ENCODE measurements at regions not wholly inside any gene's neighbourhood (a gene's known extent, or its start where the extent isn't known, plus 50 kb on each side); places are given as distances from the start of the nearest gene placed in this dataset.

DNA sequence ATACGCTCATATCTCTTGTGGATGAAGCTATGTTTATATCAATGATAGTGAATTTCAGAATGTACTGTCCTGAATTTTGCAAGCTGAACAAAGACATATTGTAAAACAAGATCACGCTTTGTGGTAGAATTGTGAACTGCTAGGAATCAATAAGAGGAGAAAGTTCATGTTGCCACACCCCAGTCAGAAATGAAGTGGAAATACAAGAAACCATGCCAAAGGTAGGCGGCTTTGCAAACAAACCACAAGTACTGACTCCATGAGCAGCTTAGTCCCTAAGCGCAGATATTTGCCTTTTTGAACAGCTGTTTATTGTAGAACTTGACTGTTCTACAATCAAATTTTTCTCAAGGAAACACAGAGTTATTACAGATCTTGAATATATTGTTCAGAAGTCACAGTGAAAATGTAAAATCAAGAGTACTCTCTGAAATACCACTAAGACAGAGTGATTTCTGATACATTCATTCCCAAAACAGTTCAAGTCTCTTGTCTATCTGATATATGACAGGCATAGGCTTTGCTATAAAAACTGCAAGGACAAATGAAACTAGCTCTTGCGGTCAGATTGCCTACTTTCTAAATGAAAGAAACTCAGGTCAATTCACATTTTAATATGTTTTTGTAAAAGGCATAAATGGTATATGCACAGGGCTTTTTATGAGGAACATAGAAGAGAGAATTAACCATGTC, 120.9 kb upstream of the CDH19 start:
- DNase-seq: no peak

DNA sequence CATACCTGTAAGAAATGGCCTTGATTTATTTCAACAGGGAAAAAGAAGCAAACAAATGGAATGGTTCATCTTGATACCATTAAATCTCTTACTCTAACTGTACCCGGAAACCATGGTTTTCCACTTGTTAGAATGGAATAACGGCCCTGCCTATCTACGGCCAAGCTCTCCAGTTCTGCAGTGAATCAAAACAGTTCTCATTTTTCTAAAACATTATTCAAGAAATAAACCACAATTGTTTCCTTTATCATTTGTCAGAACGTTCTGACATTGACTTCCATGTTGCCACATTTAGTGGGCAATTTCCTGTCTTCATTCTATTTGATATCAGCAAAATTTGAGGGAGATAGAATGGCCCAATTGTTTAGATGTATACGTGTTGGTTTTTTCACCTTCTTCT, 118.8 kb upstream of the CDH19 start:
- DNase-seq: no peak

DNA sequence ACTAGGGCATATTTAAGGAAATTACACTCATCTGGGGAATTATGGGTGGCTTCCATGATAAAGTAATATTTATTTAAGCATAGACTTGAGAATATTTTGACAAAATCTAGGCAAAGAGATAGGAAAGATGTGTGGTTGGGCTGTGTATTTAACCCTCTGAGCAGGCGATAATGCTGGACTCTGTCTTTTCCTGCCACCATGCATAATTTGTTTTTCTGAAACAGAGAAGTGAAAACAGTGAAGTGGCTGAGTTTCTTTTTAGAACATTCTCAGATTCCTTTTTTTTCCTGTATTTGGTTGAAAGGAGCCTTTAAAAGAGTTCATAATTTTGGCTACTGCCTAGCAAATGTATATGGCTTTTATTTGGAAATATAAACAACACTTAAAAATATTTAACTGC, 104.8 kb upstream of the CDH19 start:
- no peak for DNase-seq

DNA sequence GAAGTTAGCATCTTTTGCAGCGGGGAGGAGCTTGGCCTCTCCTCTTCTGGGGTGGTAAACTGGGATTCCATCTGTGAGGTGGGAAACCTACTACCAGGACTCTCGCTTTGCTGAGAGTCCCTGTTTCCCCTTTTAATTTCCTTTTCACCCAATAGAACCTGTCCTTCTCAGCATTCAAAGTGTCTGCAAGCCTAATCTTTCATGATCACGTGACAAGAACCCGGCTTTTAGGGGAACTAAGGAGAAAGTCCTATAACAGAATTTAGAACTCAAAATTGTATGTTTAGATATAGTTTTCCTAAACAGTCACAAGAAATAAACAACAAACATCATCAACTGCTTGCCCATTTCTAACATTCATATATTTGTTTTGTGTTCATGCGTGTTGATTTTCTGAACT, 103.6 kb upstream of the CDH19 start:
- no peak for DNase-seq

DNA sequence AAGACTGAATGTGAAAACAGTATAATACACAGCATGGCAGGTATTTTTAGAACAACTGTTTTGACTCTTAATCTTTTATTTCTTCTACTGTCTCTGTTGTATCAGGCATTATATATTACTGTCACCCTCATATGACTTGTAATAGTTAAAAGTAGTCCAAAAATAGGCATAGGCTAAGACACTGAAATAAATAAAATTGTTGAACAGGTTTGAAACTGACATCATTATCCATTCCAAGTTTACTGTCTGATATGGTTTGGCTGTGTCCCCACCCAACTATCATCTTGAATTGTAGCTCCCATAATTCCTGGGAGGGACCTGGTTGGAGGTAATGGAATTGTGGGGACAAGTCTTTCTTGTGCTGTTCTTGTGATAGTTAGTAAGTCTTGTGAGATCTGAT, 91.4 kb upstream of the CDH19 start:
- no peak for DNase-seq

DNA sequence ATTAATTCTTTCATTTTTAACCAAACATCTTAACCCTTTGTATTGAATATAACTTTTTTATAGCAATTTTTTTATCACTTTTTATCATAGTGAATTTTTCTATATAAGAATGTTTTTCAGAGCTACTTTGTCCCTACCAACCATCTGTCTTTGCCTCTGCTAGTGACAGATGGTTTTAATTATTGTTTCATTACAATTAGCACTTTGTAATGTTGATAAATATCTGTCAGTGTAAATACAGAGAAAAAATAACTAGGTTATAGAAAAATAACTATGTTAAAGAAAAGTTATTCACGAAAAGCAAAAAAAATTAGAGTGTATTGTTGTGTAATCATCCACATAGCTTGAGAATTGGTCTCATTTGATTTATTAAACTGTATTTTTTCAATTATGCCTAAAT, 91.0 kb upstream of the CDH19 start:
- DNase-seq: no peak

DNA sequence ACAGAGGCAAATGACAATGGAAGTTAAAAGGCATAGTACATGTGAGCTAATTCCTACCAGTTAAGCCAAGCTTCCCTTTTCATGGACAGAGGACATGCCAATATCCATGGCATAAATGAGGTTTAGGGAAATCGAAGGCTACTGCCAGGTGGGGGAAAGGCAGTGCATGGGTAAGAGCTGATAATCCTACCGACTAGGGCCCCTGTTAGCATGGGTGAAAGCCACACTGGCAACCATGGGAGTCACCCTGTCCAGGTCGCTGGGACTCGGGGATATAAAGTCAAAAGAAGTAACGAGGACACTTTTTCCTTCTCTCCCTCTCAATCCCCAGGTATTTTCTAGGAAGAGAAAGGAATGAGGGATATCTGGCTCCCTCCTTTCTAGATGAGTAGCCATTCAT, 83.7 kb upstream of the CDH19 start:
- no peak for DNase-seq

DNA sequence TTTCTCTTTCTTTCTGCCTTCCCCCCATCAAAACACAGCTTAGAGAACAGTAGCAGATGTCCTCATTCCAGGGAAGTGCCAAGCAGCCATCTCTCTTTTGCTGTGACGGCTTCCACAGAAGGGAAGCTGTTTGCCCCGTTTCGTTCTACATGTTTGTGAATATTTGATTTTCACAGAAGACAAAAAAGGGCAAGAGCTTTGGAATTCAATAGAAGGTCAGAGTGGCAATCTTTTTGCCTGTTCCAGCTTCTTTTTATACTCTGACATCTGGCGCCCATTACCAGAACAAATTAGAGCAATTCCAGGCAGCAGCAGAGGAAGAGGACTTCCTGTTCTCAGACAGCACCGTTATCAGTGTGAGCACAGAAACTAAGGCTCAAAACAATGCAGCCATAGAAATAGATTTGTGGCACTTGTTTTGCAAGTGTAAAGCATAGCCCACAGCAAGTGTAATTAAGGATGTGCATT, 79.0 kb upstream of the CDH19 start:
- no peak for DNase-seq

DNA sequence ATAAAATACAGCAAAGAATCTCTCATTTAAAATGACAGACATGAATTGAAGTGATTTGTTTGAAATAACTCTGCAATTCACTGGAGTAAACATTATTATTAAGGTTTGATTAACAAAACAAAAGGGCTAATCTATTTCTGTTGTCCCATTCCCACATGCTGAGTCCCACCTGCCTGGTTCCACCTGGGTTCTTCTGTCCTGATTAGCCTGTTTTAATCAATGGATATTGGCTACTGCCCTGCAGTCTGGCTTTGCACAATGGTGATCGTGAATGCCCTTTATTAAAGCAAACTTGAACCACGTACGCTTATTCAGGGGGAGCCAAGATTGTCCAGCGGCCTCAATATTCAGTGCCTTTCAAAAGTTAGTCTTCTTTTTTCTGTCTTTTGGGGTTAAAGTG, 72.8 kb upstream of the CDH19 start:
- DNase-seq: no peak

DNA sequence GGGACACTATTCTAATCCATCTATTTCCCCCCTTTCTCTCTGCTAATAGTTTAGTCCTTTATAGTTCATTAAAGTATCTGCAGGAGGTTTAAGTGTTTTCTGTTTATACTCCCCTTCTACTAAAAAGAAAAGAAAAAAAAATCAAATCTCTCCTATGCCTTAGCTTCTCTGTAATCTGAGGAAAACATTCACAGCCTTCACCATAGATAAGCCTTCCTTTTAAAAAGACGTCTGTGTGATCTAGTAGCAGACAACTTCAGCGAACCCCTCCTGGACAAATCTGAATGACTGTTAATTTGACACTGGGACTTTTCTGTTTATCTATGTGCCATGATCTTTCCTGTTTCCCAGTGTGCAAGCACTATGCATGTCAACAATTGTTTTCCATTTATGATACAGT, 70.4 kb upstream of the CDH19 start:
- DNase-seq: no peak

DNA sequence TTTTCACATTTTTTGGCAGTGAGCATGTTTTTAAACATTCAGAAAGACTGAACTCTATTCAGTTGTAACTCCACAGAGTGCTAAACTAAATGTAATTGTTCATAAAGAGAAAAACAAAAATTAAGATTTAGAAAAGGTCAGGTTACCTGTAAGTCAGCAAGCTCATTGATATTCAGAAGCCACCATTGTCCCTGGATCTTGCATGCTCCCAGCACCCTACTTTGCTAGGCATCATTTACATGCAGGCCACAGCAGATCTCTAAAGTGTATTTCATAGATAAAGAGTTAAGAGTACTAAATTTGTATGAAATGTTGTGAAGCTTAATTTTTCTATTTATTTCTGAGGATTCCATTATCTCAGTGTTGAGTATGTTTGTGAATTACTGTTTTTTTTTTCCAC, 64.8 kb upstream of the CDH19 start:
- no peak for DNase-seq

DNA sequence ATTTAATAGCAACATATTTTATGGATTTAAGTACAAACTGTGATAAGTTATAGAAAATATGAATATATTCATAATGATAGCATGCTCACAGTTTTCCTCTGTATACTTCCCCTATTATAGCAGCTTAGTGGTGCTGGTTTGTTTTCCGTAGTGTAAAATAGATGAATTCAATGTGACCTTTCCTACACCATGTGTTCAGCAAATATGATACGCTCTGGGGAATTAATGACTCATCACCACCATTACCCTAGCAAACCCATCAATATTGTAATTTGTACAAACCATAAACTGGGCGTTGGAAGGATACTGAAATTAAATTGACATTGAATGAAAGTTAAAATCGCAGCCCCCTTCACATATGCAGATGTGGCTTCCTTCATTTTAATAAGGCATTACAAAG, 58.7 kb upstream of the CDH19 start:
- no peak for DNase-seq

DNA sequence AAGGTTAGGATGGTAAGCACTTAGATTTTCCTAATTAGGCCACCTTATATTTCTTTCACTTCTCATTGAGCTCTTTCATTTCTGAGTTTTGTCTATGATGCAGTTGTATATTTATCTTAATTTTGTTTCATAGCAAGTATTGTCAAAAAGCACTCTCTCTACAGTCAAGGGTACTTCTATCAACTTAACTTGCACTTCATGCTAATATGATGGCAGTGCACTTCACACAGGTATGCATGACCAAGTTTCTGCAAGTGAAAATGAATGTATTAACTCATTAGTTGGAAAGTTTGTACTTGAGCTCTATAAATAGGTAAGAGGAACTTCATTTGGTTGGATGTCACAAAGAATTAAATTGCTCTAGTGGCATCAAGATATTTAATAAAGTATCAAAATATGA, 51.5 kb upstream of the CDH19 start:
- DNase-seq: no peak
